22Rv1 (cell line): ENCODE measurements at regions not wholly inside any gene's neighbourhood (a gene's known extent, or its start where the extent isn't known, plus 50 kb on each side); places are given as distances from the start of the nearest gene placed in this dataset.

Source experiments
- H3K27ac ChIP-seq: fragments of 450-650 bp; 2 replicates; pipeline ENCODE4 v1.5.1; 2017
- ZFX ChIP-seq: fragments of 450-650 bp; IDR thresholded peaks from 2 replicates; pipeline ENCODE4 v1.6.1; 2017; ENCODE audit warnings: antibody characterized with exemption, borderline replicate concordance
- TF ChIP-seq, protein P1 (sequence below): fragments of 450-650 bp; IDR thresholded peaks from 2 replicates; pipeline ENCODE4 v1.5.1; 2017; ENCODE audit warnings: mild to moderate bottlenecking

DNA sequence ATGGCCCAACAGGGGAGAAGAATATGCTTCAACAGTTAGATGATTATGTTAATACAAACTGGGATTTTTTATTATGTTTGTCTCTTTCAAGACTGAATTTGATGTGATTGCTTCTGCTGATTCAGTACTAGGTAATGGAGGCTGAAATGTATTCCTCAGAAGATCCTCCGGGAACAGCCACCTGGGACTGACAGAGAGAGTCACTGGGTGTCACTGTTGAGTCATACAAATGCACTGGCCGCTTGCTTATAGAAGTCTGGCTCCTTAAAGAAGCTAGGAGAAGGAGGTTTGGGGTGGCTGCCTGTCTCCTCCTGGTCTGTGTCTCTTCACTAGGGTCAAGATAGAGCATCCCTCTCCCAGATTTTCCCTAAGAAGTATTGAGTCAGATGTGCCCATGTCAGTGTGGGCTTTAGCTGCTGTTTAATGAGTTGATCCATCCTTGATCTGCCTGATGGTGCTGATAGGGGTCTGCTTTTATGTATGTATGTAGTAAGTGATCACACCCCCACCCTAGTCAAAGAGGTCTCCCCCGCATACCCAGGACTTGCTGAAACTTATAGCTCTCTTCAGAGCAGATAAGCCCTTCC is 773.4 kb downstream of the BRINP1 start:
- no peak overlapping the region for H3K27ac ChIP-seq
- TF ChIP-seq, protein P1, sequence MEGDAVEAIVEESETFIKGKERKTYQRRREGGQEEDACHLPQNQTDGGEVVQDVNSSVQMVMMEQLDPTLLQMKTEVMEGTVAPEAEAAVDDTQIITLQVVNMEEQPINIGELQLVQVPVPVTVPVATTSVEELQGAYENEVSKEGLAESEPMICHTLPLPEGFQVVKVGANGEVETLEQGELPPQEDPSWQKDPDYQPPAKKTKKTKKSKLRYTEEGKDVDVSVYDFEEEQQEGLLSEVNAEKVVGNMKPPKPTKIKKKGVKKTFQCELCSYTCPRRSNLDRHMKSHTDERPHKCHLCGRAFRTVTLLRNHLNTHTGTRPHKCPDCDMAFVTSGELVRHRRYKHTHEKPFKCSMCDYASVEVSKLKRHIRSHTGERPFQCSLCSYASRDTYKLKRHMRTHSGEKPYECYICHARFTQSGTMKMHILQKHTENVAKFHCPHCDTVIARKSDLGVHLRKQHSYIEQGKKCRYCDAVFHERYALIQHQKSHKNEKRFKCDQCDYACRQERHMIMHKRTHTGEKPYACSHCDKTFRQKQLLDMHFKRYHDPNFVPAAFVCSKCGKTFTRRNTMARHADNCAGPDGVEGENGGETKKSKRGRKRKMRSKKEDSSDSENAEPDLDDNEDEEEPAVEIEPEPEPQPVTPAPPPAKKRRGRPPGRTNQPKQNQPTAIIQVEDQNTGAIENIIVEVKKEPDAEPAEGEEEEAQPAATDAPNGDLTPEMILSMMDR: peak; percentile 61
- no peak for TF ChIP-seq ZFX

DNA sequence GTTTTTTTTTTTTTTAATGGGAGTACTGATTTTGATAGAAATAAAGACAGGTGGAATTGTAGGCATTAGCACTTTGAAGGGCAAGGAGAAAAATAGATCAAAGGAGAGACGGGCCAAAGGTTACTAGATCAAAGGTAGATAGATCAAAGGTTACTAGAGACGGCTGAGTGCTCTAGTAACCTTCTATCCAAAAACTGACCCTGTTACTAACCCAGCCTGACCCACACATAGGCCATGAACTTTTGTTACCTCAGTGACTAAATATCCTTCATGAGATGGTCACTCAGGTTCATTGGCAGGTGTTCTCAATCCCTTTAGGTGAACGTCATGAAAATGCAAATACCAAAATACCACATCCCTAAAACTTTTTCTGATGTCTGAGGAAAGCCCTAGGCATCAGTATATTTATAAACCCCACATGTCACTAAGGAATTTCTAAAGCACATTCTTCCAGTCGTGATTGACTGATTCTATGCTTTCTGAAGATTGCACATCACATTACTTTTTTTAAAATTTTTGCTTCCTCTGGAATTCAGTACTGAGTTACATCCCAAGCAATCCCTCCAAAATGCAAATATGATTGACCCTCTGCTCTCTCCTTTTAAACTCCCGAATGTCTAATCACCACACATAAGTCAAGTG is 772.7 kb downstream of the BRINP1 start:
- H3K27ac ChIP-seq: no peak overlapping the region
- no peak for TF ChIP-seq ZFX
- TF ChIP-seq, protein P1: no peak

DNA sequence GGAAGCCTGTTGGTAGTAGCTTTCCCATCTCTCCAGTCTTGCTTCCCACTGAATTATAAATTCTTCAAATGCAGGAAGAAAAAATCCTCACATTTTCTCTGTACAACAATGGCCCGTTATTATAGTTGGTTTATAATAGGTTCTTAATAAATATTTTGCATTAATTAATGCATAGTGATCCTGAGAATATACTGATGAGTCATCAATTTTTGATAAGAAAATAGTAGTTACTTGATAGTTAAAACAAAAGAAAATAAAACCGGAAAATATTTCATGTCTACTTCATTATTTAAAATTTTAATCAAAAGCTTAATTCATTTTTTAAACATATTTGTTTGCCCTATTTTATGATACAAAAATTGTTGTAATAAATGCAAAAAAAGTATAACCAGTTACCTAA is 762.6 kb downstream of the BRINP1 start:
- TF ChIP-seq, protein P1: no peak
- TF ChIP-seq ZFX: no peak
- no peak overlapping the region for H3K27ac ChIP-seq

DNA sequence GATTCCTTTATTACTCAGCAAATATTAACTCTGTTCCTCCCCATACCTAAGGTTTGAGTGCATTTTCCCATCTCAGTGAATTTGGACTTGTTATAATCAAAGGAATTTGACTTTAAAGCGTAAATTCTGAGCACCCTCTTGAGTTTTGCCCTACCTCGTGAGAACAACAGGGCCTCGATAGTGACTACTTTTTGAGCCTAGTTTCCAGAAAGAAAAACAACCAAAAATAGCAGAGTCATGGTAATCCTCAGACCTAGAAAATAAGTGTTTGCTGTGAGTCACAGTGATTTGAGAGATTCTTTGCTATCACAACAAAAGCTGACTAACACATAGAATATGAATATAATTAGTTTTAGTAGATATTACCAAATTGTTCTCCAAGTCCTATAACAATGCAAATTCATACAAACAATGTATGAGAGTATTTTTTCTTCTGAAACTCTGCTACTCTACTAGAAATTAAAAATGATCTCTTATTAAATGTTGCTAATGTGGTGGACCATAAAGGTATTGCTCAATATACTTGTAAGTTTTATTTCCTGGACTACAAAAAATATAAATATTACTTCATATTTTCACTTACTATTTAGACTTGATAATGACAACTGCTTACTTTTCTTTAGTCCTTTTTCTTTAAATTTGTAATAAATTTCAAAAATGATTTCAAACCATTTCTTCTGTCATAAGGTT is 759.7 kb downstream of the BRINP1 start:
- TF ChIP-seq, protein P1: no peak
- TF ChIP-seq ZFX: no peak
- H3K27ac ChIP-seq: no peak overlapping the region

DNA sequence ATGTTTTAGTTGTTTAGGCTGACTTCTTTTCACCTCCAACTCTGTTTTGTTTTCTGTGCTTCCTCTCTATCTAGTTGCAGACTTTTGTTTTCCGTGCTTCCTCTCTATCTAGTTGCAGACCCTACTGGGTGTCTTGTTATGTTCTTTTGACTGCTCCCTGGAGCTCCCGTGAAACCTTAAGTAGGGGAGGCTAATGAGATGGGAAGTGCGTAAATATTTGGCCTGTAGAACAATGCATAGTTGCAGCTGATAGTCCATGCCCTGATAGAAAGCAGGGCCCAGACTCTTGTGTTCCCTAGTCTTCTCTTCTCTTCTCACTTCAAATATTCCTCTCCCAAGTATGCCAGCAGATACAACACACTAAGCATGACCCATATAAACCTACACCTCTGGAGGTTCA is 757.0 kb downstream of the BRINP1 start:
- TF ChIP-seq ZFX: no peak
- TF ChIP-seq, protein P1: no peak
- no peak overlapping the region for H3K27ac ChIP-seq

DNA sequence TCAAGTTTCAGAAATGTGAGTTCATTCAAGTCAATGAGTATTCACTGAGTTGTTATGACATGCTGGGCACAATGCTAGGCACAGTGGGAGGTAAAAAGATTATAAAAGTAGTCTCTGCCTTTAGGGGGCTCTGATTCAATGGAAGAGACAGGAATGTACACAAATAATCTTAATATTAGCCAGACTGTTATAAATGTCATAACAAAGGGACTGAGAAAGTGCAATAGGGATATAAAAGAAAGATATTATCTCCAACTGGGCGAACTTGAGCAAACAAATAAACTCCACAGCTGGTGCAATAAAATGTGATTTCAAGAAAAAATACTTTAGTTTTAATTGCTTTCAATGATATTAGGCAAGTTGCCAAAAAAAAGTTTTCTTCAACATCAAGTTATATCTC is 755.2 kb downstream of the BRINP1 start:
- TF ChIP-seq ZFX: no peak
- TF ChIP-seq, protein P1: no peak
- no peak overlapping the region for H3K27ac ChIP-seq

DNA sequence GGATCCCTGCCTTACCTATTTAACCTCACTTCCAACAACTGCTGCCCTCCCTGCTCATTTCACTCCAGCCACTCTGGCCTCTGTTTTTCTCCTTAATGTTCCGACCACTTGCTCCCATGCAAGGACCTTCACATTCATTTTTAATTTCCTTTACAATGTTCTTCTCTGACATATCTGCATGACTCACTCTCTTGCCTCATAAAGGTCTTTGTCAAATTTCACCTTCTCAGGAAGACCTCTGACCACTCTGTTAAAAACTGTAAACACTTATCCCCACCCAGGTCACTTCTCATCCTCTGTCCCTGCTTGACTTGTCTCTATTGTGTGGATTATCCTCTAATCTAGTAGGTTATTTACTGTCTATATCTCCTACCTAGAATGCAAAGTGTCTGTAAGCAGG is 751.2 kb downstream of the BRINP1 start:
- TF ChIP-seq, protein P1: no peak
- TF ChIP-seq ZFX: no peak

More for the DNA sequence above, 751.2 kb downstream of the BRINP1 start:
- no peak overlapping the region for H3K27ac ChIP-seq
